NCI-H2227 (cell line): ENCODE measurements at regions not wholly inside any gene's neighbourhood (a gene's known extent, or its start where the extent isn't known, plus 50 kb on each side); places are given as distances from the start of the nearest gene placed in this dataset.

Experiments used
- DNase-seq: peaks from one replicate; lab custom pipeline; 2025; ENCODE audit not compliant: unreplicated experiment; lab: John Stamatoyannopoulos, UW

- no peak for DNase-seq
Observed at GRCh38 chr4:132958457-132959263, 190.4 kb upstream of the PCDH10 start.

GRCh38 chr4:132981611-132982010, 167.5 kb upstream of the PCDH10 start:
- DNase-seq = no peak

DNA sequence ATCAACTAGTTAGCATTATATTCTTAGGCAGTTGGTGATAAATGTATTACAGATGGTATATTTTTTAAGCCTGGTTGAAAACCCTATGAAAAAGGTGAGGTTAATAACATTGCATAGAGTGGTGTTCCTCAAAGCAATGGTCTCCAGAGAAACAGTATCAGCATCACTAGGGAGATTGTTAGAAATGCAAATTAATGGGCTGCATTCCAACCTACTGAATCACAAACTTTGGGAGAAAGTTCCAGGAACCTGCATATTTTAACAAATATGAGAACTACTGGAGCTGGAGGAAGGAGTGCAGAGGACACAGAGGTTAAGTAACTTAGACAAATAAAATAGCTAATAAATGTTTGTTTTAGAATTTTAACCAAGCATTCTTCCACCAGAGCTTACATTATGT, 166.9 kb upstream of the PCDH10 start:
- DNase-seq = no peak

DNA sequence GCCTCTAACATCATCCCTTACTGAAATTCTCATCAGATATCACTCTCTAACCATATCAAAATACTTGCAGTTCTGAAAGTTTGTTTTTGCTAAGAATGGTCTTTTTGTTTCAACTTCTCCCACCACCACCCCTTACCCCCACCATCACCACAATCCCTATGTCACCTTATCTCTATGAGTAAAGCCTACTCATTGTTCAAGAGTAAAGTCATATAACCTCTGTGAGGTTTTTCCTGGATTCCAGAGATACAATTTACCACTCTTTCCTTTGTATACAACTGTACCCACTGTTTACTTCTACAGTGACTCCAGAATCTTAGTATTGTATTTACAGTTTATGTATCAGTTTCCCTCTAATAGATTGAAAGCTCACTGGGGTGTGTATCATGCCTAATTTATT, 158.0 kb upstream of the PCDH10 start:
- no peak for DNase-seq

DNA sequence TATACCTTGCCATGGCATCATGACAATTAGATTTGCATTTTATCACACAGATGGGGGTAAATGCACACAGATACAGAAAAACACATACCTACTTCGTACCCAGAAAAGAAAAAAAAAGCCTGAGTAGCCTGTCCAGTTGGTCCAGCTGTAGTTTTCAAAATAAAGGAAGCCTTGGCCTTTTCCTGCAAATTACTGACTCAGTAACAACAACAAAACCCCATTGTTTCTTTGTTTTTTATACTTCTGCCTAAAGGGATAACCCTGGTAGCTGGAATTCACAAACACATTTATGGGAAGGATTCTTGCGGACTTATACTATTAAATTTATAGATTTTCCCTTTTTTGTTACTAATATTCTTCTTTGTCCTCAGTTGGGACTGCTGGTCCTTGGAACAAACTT, 156.4 kb upstream of the PCDH10 start:
- DNase-seq = no peak

GRCh38 chr4:132998585-132999230, 150.4 kb upstream of the PCDH10 start:
- no peak for DNase-seq

- DNase-seq = no peak
Observed at GRCh38 chr4:133000012-133000411, 149.1 kb upstream of the PCDH10 start.

GRCh38 chr4:133003169-133003568, 145.9 kb upstream of the PCDH10 start:
- DNase-seq = no peak

DNA sequence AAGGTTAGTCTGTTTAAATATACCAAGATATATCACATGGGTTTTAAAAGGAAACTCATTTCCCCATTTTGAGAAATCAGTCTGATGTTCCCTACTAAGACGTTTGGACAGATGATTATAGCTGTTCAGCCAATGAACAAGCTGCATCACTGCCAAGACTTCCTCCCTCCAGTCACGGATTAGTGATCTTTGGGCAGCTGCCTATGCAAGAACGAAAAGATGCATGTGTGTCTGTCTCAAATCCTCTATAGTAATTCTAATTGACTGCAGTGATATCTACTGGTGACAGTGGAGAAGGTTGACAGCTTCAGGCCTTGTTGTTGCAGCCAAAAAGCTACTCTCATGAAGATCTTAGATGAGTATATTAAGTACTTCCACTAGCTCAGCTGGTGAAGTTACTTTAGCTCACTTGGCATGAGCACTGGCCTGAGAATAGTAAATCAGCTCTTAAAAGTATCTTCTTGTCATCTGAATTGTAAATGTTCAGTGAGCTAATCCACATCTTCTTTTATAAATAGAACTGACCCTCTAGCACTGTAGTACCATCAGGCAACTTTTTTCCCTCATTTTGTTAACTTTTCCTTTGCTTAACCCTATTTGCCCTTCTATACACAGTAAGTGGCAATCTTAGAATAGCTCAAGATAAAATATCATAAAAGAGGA, 134.5 kb upstream of the PCDH10 start:
- no peak for DNase-seq

DNA sequence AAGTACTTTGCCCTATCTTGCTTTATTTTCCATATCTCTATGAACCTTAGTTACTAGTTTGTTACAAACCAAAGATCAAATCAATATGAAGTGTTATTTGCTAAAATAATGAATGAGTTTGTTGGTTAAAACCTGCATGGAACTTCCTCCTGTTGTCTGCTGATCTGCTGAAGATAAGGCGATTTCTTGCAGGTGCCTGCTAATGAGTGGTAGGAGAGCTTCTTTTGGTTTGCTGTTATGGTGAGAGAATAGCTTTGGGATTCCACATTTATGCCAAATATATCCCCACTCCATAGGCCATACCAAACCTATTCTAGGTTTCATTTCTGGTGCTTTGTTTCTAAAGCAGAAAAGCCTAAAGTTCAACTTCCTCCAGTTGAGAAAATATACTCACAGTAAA, 103.8 kb upstream of the PCDH10 start:
- DNase-seq = no peak

- DNase-seq = no peak
Observed at GRCh38 chr4:133046156-133046555, 102.9 kb upstream of the PCDH10 start.

- no peak for DNase-seq
Observed at GRCh38 chr4:133058701-133059100, 90.4 kb upstream of the PCDH10 start.

- DNase-seq = no peak
Observed at GRCh38 chr4:133059117-133059516, 90.0 kb upstream of the PCDH10 start.

DNA sequence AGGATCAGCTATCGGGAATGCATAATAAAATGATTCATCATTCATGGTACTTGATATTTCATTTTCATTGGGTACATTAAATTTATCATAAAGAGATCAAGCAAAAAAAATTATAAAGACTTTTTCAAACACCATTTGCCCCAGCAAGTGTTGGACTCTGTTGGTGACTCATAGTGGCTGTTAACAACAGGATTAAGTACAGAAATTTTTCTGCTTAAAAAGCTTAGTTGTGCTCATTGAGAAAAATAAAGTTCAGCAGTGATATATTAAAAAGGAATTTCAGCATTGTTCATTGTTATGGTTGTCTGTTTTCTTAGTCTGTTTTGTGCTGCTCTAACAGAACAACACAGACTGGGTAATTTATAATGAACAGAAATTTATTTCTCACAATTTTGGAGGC, 86.2 kb upstream of the PCDH10 start:
- no peak for DNase-seq

GRCh38 chr4:133068083-133068482, 81.0 kb upstream of the PCDH10 start:
- DNase-seq = no peak

DNA sequence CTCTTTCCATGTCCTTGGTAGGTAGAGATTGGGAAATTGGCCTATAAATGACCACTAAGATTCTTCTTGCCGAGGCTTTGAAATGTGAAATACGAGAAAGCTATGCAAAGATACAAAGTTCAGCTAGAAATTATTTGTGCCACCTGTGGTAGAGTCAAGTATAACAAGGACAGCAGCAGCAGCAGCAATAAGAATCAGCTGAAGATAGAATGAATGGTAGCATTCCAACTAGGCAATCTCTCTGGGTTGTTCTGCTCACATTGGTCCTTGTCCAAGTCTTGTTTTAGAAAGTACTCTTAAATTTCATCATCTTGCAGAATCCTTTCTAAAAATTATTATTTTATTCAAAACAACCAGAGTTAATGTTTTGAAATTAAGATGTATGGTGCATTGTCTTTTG, 67.8 kb upstream of the PCDH10 start:
- DNase-seq = no peak

DNA sequence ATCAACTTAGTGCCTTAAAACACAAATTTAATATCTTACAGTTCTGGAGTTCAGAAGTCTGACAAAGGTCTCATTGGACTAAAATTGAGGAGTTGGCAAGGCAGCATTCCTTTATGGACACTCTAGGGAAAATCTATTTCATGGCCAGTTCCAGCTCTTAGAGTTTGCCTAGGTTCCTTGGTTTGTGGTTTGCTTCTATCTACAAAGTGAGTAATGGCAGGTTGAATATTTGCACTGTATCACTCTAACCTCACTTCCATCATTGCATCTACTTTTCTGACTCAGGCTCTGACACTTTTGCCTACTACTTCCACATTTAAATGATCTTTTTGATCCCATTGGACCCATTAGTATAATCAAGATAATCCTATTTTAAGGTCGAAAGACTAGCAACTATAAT, 64.7 kb upstream of the PCDH10 start:
- DNase-seq = no peak

- DNase-seq = no peak
Observed at GRCh38 chr4:133095591-133095990, 53.5 kb upstream of the PCDH10 start.

DNA sequence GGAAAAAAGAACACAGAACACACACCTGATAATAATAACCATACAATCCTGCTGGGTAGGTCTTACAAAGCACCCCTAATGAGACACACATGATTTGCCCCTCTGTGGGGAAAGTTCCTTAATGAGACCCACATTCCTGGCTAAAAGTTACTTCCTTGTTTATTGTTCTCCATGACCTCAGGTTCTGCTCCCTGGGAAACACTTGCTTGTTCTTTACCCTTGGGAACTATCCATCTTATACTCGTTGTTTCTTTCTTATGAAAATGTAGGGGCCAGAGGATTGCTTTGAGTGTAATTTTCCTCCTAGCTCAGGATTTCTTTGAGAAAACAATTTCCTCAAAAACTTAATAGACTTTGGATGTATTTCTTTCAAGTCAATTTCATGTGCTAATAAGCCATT, 52.1 kb upstream of the PCDH10 start:
- DNase-seq = no peak
